ENCODE measurements at regions not wholly inside any gene's neighbourhood (a gene's known extent, or its start where the extent isn't known, plus 50 kb on each side); places are given as distances from the start of the nearest gene placed in this dataset.

GRCh38 chr4:46594661-46595060 lies 204.7 kb upstream of the GABRA2 start:
- Mint-ChIP-seq H3K27ac (no peak overlapping the region), H3K27me3 (no peaks in the 10 kb centered on the region), H3K9me3 (peaks cover 4 to 42% (median 9%) of the 10 kb centered on the region in 9 donors), H3K4me3 (no peak overlapping the region), H3K36me3 (no peaks in the 10 kb centered on the region), H3K4me1 (no peaks in the 10 kb centered on the region)
- DNase-seq (no peak), ATAC-seq (no peak)
- POLR2A ChIA-PET, result no interaction called here

GRCh38 chr4:46586566-46586965 lies 196.6 kb upstream of the GABRA2 start:
- H3K27me3 Mint-ChIP-seq, result no peaks in the 10 kb centered on the region
- no peaks in the 10 kb centered on the region for H3K36me3 Mint-ChIP-seq
- ATAC-seq (no peak), DNase-seq (no peak)
- peaks cover 0 to 10% (median 3%) of the 10 kb centered on the region in 9 donors for H3K9me3 Mint-ChIP-seq
- H3K4me1 Mint-ChIP-seq, result no peaks in the 10 kb centered on the region
- H3K27ac Mint-ChIP-seq, result peak overlapping the region in 1 of 10 donors; percentile 43
- POLR2A ChIA-PET, result no interaction called here
- no peak overlapping the region for H3K4me3 Mint-ChIP-seq

GRCh38 chr4:46581677-46582076 lies 191.7 kb upstream of the GABRA2 start:
- no peaks in the 10 kb centered on the region for H3K4me1 Mint-ChIP-seq
- H3K27ac Mint-ChIP-seq, result no peak overlapping the region
- ATAC-seq (no peak), DNase-seq (no peak)
- peaks cover 0 to 9% (median under 1%) of the 10 kb centered on the region in 9 donors for H3K9me3 Mint-ChIP-seq
- no peaks in the 10 kb centered on the region for H3K27me3 Mint-ChIP-seq
- POLR2A ChIA-PET, result no interaction called here
- H3K36me3 Mint-ChIP-seq, result no peaks in the 10 kb centered on the region
- no peak overlapping the region for H3K4me3 Mint-ChIP-seq

- DNase-seq, result no peak
- Mint-ChIP-seq H3K36me3 (no peaks in the 10 kb centered on the region), H3K4me1 (no peaks in the 10 kb centered on the region), H3K4me3 (no peak overlapping the region), H3K9me3 (peaks cover 0 to 11% (median 3%) of the 10 kb centered on the region in 9 donors), H3K27ac (no peak overlapping the region), H3K27me3 (no peaks in the 10 kb centered on the region)
- POLR2A ChIA-PET, result no interaction called here
- no peak for ATAC-seq
Observed at GRCh38 chr4:46554760-46555465, 165.0 kb upstream of the GABRA2 start.

GRCh38 chr4:46550471-46550870 lies 160.5 kb upstream of the GABRA2 start:
- H3K36me3 Mint-ChIP-seq, result no peaks in the 10 kb centered on the region

GRCh38 chr4:46549125-46549524 lies 159.2 kb upstream of the GABRA2 start:
- peaks cover 0 to 8% (median under 1%) of the 10 kb centered on the region in 9 donors for H3K9me3 Mint-ChIP-seq
- no peaks in the 10 kb centered on the region for H3K27me3 Mint-ChIP-seq
- no peaks in the 10 kb centered on the region for H3K4me1 Mint-ChIP-seq
- ATAC-seq, result no peak
- DNase-seq, result no peak
- no peak overlapping the region for H3K27ac Mint-ChIP-seq
- H3K4me3 Mint-ChIP-seq, result no peak overlapping the region
- POLR2A ChIA-PET, result no interaction called here
- no peaks in the 10 kb centered on the region for H3K36me3 Mint-ChIP-seq

More at GRCh38 chr4:46550471-46550870, 160.5 kb upstream of the GABRA2 start:
- POLR2A ChIA-PET, result no interaction called here
- H3K27ac Mint-ChIP-seq, result no peak overlapping the region
- H3K4me3 Mint-ChIP-seq, result no peak overlapping the region
- peaks cover 0 to 8% (median 0%) of the 10 kb centered on the region in 9 donors for H3K9me3 Mint-ChIP-seq
- ATAC-seq (no peak), DNase-seq (no peak)
- no peaks in the 10 kb centered on the region for H3K4me1 Mint-ChIP-seq
- no peaks in the 10 kb centered on the region for H3K27me3 Mint-ChIP-seq

- Mint-ChIP-seq H3K27ac (no peak overlapping the region), H3K36me3 (no peaks in the 10 kb centered on the region), H3K9me3 (peaks cover 0 to 30% (median 5%) of the 10 kb centered on the region in 9 donors), H3K4me1 (no peaks in the 10 kb centered on the region), H3K4me3 (no peak overlapping the region), H3K27me3 (no peaks in the 10 kb centered on the region)
- POLR2A ChIA-PET, result no interaction called here
- DNase-seq (no peak), ATAC-seq (no peak)
Observed at GRCh38 chr4:46524751-46525150, 134.8 kb upstream of the GABRA2 start.

- Mint-ChIP-seq H3K27ac (peak overlapping the region in 1 of 10 donors; percentile 13), H3K9me3 (peaks cover 0 to 11% (median 3%) of the 10 kb centered on the region in 9 donors), H3K36me3 (no peaks in the 10 kb centered on the region), H3K4me1 (no peaks in the 10 kb centered on the region), H3K27me3 (no peaks in the 10 kb centered on the region), H3K4me3 (no peak overlapping the region)
- no peak for ATAC-seq
- POLR2A ChIA-PET, result no interaction called here
- no peak for DNase-seq
Observed at GRCh38 chr4:46520361-46520760, 130.4 kb upstream of the GABRA2 start.

- H3K4me3 Mint-ChIP-seq, result no peak overlapping the region
- DNase-seq (no peak), ATAC-seq (no peak)
- H3K9me3 Mint-ChIP-seq, result peaks cover 0 to 7% (median 0%) of the 10 kb centered on the region in 9 donors
- no peaks in the 10 kb centered on the region for H3K36me3 Mint-ChIP-seq
- POLR2A ChIA-PET, result no interaction called here
- H3K27ac Mint-ChIP-seq, result no peak overlapping the region
- no peaks in the 10 kb centered on the region for H3K4me1 Mint-ChIP-seq
- no peaks in the 10 kb centered on the region for H3K27me3 Mint-ChIP-seq
Observed at GRCh38 chr4:46515940-46516339, 126.0 kb upstream of the GABRA2 start.

- POLR2A ChIA-PET, result no interaction called here
- Mint-ChIP-seq H3K27me3 (no peaks in the 10 kb centered on the region), H3K36me3 (no peaks in the 10 kb centered on the region), H3K9me3 (peaks cover 0 to 5% (median 0%) of the 10 kb centered on the region in 9 donors), H3K4me1 (no peaks in the 10 kb centered on the region), H3K27ac (no peak overlapping the region), H3K4me3 (no peak overlapping the region)
- ATAC-seq (no peak), DNase-seq (no peak)
Observed at GRCh38 chr4:46508216-46508615, 118.3 kb upstream of the GABRA2 start.

GRCh38 chr4:46506876-46507275 lies 116.9 kb upstream of the GABRA2 start:
- Mint-ChIP-seq H3K27me3 (no peaks in the 10 kb centered on the region), H3K27ac (no peak overlapping the region), H3K4me1 (no peaks in the 10 kb centered on the region), H3K9me3 (peaks cover 0 to 11% (median 2%) of the 10 kb centered on the region in 9 donors), H3K4me3 (no peak overlapping the region), H3K36me3 (no peaks in the 10 kb centered on the region)
- ATAC-seq (no peak), DNase-seq (no peak)
- POLR2A ChIA-PET, result no interaction called here

- Mint-ChIP-seq H3K27me3 (no peaks in the 10 kb centered on the region), H3K36me3 (no peaks in the 10 kb centered on the region)
- POLR2A ChIA-PET, result no interaction called here
Observed at GRCh38 chr4:46505131-46505530, 115.2 kb upstream of the GABRA2 start.

GRCh38 chr4:46503739-46504138 lies 113.8 kb upstream of the GABRA2 start:
- no peak overlapping the region for H3K4me3 Mint-ChIP-seq
- no peaks in the 10 kb centered on the region for H3K4me1 Mint-ChIP-seq
- POLR2A ChIA-PET, result no interaction called here
- H3K9me3 Mint-ChIP-seq, result peaks cover 0 to 19% (median 2%) of the 10 kb centered on the region in 9 donors
- H3K27me3 Mint-ChIP-seq, result no peaks in the 10 kb centered on the region
- H3K36me3 Mint-ChIP-seq, result no peaks in the 10 kb centered on the region
- ATAC-seq (no peak), DNase-seq (no peak)
- H3K27ac Mint-ChIP-seq, result no peak overlapping the region

More at GRCh38 chr4:46505131-46505530, 115.2 kb upstream of the GABRA2 start:
- H3K9me3 Mint-ChIP-seq, result peaks cover 0 to 19% (median 2%) of the 10 kb centered on the region in 9 donors
- DNase-seq, result no peak
- no peaks in the 10 kb centered on the region for H3K4me1 Mint-ChIP-seq
- no peak overlapping the region for H3K4me3 Mint-ChIP-seq
- no peak for ATAC-seq
- H3K27ac Mint-ChIP-seq, result no peak overlapping the region

- POLR2A ChIA-PET, result no interaction called here
- Mint-ChIP-seq H3K4me1 (no peaks in the 10 kb centered on the region), H3K4me3 (no peak overlapping the region)
Observed at GRCh38 chr4:46492394-46492793, 102.5 kb upstream of the GABRA2 start.

More at GRCh38 chr4:46492394-46492793, 102.5 kb upstream of the GABRA2 start:
- Mint-ChIP-seq H3K27ac (no peak overlapping the region), H3K36me3 (no peaks in the 10 kb centered on the region), H3K27me3 (no peaks in the 10 kb centered on the region), H3K9me3 (peaks cover 0 to 10% (median 4%) of the 10 kb centered on the region in 9 donors)
- no peak for DNase-seq
- no peak for ATAC-seq

Measured in naive thymus-derived CD8-positive, alpha-beta T cell (primary cell).